ENCODE measurements at regions not wholly inside any gene's neighbourhood (a gene's known extent, or its start where the extent isn't known, plus 50 kb on each side); places are given as distances from the start of the nearest gene placed in this dataset.

DNA sequence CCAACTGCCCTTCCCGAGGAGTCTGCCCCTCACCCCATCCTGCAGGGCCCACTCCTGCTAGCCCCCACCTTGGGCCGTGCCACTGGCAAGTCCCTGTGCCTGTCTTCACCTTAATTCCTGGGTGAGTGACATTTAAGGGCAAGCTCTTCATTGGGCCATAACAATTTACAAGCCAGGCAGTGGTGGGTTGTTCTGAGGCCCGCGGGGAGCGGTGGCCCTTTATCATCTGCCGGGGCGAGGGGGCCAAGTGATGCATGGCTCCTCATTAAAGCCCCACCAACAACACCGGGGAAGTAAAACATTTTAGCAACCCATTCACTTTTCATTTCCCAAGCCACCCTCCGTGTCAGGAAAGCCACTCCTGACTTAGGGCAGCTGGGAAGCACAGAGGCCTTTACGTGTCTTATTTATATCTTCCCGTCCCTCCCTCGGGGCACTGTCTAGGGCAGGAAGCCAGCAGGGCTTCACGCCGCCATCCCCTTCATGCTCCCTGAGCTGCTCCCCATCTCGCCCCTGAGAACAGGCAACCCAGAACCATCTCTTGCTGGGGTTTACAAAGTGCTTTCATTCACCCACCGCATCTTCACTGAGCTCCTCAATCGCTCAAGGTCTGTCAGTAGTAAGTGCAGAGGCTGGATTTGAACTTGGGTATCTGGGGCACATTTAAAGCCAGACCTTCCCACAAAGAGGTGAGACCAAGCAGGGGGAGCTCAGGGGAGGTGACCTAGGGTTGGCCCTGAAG lies 55.5 kb upstream of the CCDC167 start:
- no peak for DNase-seq

DNA sequence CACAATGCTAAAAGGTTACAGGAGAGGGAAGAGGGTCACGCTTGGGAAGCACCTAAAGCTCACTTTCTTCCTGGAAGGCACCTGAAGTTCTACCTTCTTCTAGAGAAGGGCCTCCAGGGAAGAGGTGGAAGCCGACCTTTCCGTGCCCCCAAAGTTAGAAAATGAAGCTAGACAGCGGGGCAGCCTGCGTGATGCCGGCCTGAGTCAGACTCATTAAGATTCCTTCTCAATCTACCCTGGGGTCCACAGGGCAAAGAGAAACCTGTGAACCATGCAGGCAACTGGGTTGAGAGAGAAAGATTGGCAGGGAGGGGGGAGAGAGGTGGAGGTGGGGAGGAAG lies 54.8 kb upstream of the CCDC167 start:
- DNase-seq: no peak

DNA sequence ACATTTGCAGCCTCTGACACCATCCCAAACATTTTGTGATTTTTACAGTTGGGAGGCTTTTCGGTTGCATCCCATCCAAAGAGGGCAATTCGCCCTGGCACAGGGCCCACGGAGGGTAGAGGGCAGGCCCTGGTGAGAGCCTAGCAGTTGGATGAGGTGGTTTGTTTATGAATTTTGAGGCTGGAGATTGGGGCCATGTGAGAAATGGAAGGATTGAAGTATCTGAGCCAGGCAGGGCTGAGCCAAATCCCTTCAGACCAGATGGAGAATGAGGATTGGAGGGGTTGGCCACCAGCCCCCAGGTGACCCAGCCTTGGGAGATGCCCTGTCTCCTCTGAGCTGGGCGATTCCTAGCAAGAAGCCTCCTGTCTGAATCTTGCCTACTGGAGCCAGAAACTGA lies 52.6 kb upstream of the CCDC167 start:
- no peak for DNase-seq

DNA sequence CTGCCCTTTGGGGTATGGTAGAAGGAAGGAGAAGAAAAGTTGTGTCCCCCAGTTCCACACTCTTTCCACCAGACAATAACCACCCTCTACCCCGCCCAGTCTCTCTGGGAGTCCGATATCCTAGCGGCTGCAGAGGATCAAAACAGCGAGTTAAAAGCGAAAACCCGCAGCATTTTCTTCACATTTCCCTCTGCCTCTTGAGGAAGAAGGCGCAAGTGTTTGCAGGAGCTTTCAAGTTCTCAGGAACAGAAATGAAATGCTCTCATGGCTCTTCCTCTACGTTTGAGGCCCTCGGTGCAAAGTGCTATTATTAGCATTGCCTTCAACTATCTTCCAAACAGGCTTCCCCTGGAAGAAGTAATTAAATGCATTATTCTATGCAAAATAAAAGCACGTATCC lies 52.2 kb upstream of the CCDC167 start:
- no peak for DNase-seq

- no peak for DNase-seq
Measured at GRCh38 chr6:37551446-37551845, 51.8 kb upstream of the CCDC167 start.

DNA sequence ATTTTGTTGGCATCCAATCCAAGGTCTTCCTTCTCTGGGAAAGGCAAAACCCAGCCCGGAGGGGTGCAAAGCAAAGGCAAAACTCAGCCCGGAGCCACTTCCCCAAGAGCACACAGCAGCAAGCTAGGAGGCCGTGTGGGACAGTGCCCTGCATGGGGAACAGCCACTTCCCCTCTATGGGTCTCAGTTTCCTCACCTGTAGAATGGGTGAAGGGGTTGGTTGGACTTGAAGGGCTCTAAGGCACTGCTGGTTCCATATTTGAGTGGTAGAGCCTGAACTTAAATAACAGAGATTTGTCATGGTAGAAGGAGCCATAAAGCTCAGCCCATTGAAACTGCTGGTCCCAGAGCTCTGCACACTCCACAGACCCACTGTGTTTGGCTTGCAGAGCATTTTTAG lies 51.3 kb upstream of the CCDC167 start:
- no peak for DNase-seq

GRCh38 chr6:37550191-37550831 lies 50.6 kb upstream of the CCDC167 start:
- no peak for DNase-seq

DNA sequence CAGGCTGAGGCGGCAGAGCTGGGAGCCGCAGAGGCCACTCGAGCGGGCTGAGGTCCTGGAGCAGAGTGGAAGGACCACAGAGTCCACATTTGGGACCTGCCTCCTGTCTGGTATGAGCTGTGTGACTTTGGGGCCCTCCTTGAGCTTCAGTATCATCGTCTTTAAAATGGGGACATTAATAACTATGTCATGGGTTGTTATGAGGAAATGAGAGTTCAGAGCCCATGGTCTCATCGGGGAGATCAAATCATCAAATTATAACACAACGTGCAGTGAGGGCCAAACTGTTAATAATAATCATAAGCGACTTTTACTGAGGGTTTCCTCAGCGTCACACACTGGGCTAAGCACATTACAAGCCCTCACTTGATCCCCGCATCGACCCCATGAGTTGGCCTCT lies 49.9 kb upstream of the CCDC167 start:
- no peak for DNase-seq
